ENCODE measurements at regions not wholly inside any gene's neighbourhood (a gene's known extent, or its start where the extent isn't known, plus 50 kb on each side); places are given as distances from the start of the nearest gene placed in this dataset.

DNA sequence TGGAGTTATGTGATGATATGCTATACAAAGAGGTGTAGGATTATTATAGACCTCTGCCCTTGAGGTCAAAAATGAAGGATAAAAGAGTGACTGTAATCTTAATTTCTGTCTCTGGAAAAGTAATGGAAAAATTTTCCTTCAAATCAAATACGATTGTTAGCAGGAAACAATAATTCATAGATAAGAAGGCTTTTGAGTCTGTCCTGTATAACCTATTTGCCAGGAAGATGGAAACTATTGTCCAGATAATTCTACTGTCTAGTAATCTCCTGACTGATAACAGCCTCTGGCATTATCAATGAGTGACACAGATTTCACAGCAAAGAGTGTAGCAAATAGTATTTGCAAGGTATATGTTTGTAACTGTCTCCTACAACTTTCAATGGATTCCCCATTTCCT, 307.8 kb downstream of the MTX2 start:
- TF ChIP-seq, protein P1, sequence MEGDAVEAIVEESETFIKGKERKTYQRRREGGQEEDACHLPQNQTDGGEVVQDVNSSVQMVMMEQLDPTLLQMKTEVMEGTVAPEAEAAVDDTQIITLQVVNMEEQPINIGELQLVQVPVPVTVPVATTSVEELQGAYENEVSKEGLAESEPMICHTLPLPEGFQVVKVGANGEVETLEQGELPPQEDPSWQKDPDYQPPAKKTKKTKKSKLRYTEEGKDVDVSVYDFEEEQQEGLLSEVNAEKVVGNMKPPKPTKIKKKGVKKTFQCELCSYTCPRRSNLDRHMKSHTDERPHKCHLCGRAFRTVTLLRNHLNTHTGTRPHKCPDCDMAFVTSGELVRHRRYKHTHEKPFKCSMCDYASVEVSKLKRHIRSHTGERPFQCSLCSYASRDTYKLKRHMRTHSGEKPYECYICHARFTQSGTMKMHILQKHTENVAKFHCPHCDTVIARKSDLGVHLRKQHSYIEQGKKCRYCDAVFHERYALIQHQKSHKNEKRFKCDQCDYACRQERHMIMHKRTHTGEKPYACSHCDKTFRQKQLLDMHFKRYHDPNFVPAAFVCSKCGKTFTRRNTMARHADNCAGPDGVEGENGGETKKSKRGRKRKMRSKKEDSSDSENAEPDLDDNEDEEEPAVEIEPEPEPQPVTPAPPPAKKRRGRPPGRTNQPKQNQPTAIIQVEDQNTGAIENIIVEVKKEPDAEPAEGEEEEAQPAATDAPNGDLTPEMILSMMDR (conservative IDR thresholded peaks at IDR 0.05; ENCODE audit: low read depth, low read length): no peak
- TF ChIP-seq EZH2phosphoT487 (IDR thresholded peaks at IDR 0.05; ENCODE audit: borderline replicate concordance, low read length): no peak
